BE2C (cell line): ENCODE measurements at regions not wholly inside any gene's neighbourhood (a gene's known extent, or its start where the extent isn't known, plus 50 kb on each side); places are given as distances from the start of the nearest gene placed in this dataset.
"Not testable (repeated sequence)": the region's sequence is repeated elsewhere in the genome, so short reads cannot be mapped to it uniquely, and the experiment has no call there.

ENCODE experiments used
- DNase-seq: peaks from one replicate; pipeline ENCODE4 v3.0.0-alpha.2; 2020
- H3K27me3 ChIP-seq: fragments of 250-450 bp; sonication (Bioruptor Pico); 2 replicates; pipeline ENCODE4 v1.5.1; 2020; ENCODE audit warnings: mild to moderate bottlenecking
- H3K36me3 ChIP-seq: fragments of 250-450 bp; sonication (Bioruptor Pico); 2 replicates; pipeline ENCODE4 v1.5.1; 2020; ENCODE audit warnings: mild to moderate bottlenecking
- H3K4me1 ChIP-seq: fragments of 250-450 bp; sonication (Bioruptor Pico); 2 replicates; pipeline ENCODE4 v1.5.1; 2020
- H3K4me3 ChIP-seq: 2 replicates; pipeline ENCODE4 v1.5.1; 2011; ENCODE audit warnings: low read depth, low read length
- H3K9me3 ChIP-seq: fragments of 250-450 bp; sonication (Bioruptor Pico); 2 replicates; pipeline ENCODE4 v1.5.1; 2020
- TF ChIP-seq, protein P1 (sequence below): IDR thresholded peaks from 2 replicates; pipeline ENCODE4 v1.5.1; 2012; ENCODE audit warnings: mild to moderate bottlenecking, low read depth, low read length

DNA sequence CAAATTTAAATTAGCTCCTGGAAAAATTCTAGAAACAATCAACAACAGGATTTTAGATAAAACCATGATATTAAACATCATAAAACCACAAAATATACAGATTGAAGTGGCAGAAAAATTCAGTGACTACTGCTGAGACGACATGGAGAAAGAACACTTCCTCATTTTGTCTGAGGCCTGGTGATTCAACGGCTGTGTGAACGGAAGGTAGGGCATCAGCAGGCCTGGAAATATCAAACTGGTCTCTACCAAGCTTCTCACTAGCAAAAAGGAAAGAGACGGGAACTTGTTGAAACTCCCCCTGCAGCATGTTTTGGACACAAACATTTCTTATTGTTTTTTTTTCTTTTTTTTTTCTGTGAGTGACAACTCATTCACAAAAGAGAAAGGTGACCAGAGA lies 58.0 kb upstream of the AHI1 start:
- no peaks in the 10 kb centered on the region for H3K27me3 ChIP-seq
- no peaks in the 10 kb centered on the region for H3K36me3 ChIP-seq
- H3K9me3 ChIP-seq = no peaks in the 10 kb centered on the region
- TF ChIP-seq, protein P1, sequence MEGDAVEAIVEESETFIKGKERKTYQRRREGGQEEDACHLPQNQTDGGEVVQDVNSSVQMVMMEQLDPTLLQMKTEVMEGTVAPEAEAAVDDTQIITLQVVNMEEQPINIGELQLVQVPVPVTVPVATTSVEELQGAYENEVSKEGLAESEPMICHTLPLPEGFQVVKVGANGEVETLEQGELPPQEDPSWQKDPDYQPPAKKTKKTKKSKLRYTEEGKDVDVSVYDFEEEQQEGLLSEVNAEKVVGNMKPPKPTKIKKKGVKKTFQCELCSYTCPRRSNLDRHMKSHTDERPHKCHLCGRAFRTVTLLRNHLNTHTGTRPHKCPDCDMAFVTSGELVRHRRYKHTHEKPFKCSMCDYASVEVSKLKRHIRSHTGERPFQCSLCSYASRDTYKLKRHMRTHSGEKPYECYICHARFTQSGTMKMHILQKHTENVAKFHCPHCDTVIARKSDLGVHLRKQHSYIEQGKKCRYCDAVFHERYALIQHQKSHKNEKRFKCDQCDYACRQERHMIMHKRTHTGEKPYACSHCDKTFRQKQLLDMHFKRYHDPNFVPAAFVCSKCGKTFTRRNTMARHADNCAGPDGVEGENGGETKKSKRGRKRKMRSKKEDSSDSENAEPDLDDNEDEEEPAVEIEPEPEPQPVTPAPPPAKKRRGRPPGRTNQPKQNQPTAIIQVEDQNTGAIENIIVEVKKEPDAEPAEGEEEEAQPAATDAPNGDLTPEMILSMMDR = no peak
- no peak overlapping the region for H3K4me3 ChIP-seq
- no peak for DNase-seq
- H3K4me1 ChIP-seq = no peaks in the 10 kb centered on the region

DNA sequence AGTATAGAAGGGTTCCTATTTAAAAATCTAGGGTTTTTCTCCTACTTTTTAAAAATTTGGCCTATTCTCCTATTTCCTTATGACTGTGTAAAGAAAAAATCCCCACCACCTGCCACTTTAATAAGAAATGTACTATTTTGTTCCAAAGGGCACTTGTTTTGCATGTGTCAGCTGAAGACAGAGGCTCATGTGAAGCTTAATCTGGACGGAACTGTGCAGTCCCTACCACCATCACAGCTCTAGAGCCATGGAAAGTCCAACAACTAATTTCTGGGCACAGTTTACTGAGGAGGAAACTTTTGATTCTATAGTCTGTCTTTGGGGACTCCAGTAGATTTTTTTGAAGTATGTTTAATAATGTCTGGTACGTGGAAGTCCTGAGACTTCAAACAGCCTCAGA lies 60.0 kb upstream of the AHI1 start:
- no peak overlapping the region for H3K4me3 ChIP-seq
- TF ChIP-seq, protein P1 = no peak
- no peaks in the 10 kb centered on the region for H3K36me3 ChIP-seq
- no peaks in the 10 kb centered on the region for H3K9me3 ChIP-seq
- no peaks in the 10 kb centered on the region for H3K27me3 ChIP-seq
- no peak for DNase-seq
- H3K4me1 ChIP-seq = no peaks in the 10 kb centered on the region

DNA sequence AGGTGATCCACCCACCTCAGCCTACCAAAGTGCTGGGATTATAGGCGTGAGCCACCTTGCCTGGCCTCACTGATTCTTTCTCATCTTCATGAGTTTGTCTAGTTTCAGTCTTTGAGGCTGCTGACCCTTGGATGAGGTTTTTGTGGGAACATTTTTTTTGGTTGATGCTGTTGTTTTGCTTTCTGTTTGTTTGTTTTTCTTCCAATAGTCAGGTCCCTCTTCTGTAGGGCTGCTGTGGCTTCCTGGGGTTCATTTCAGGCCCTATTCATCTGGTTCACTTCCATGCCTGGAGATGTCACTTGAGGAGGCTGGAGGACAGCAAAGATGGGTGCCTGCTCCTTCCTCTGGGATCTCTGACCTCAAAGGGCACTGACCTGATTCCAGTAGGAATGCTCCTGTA lies 68.1 kb upstream of the AHI1 start:
- not testable (repeated sequence) for DNase-seq, H3K9me3 ChIP-seq, H3K36me3 ChIP-seq, H3K4me3 ChIP-seq, H3K4me1 ChIP-seq, H3K27me3 ChIP-seq

DNA sequence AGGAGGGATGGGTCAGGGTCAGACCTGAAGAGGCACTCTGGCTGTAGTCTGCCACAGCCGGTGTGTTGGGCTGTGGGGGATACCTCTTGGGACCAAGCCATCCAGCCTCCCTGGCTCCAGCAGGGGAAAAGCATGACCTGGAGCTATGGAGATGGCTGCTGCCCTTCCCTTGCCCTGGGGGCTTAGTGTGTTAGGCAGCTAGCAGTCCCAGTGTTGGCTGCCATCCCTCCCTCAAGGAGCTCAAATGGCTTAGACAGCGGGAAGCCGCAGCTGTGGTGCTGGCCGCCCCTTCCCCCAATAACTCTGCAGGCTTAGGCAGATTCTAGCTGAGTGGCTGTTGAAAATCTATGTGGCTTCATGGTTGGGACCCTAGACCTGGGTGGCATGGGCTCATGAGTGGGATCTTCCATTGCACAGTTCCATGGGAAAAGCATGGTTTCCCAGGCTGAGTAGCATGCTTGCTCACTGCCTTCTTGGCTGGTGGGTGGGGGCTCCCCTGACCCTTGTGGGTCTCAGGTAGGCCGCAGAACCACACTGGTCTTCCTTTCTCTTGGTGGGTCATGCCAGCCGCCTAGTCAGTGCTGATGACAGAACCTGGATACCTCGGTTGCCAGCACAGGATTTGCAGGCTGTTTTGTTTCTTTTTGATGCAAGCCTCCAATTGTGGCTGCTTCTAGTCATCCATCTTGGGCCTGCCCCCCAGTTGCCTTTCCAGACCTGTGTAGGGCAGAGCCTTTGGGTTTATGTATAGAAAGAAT lies 69.0 kb upstream of the AHI1 start:
- DNase-seq = peak; percentile 30
- TF ChIP-seq, protein P1 = no peak
- Histone ChIP-seq H3K36me3 (no peaks in the 10 kb centered on the region), H3K4me1 (0 out of 2 replicates have a peak, but pooled peaks cover 2% of the 10 kb centered on the region), H3K4me3 (no peak overlapping the region), H3K27me3 (no peaks in the 10 kb centered on the region), H3K9me3 (no peaks in the 10 kb centered on the region)

DNA sequence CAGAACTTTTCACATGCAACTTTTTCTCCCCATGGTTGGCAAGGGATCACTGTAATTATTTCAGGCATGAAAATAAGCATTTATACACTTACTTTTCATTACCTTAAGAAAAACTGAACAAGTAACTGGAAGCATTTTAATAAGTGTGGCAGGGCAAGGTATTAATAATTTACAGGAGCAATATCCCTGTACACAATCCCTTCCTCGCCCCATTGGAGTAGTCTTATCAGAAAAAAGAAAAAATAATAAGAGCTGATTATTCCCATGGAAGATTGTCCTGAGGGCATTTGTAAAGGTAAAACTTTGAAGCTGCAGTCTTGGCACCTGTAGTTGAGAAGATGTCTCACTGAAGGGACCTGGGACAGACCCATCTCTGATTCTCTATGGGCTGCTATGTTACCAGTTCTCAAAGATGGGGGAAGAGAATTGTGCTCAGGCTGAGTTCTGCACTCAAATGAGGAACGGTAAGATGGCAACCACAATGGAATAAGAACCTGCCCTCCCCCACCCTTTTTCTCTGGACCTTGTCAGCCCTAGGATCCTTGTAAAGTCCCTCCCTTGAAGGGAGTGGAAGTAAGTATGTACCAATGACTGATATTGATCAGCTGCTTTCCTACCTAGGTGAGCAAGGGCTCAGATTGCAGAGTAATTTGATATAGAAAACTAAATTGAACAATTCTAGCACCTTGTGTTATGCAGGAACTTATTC lies 70.0 kb upstream of the AHI1 start:
- TF ChIP-seq, protein P1 = no peak
- Histone ChIP-seq H3K9me3 (no peaks in the 10 kb centered on the region), H3K4me3 (no peak overlapping the region), H3K27me3 (no peaks in the 10 kb centered on the region), H3K4me1 (0 out of 2 replicates have a peak, but pooled peaks cover 2% of the 10 kb centered on the region), H3K36me3 (no peaks in the 10 kb centered on the region)
- DNase-seq = no peak

DNA sequence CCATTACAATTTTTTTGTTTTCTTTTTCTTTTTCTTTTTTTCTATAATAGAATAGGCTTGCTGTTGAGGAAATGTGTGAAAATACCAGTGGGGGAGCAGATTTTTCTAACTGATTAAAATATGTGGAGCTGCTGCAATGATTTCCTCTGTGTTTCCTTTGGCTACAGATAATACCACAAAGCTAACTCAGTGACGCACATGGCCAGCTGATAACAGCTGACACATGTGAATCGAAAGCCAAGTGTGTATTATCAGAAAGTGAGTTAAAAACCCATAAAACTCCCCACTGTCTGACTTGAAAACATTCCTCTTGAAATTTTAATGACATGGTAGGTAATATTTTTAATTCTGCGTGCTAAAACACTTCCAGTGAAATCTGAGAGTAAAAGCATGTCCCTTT lies 70.8 kb upstream of the AHI1 start:
- no peaks in the 10 kb centered on the region for H3K9me3 ChIP-seq
- 0 out of 2 replicates have a peak, but pooled peaks cover 2% of the 10 kb centered on the region for H3K4me1 ChIP-seq
- no peak overlapping the region for H3K4me3 ChIP-seq
- no peak for DNase-seq
- H3K36me3 ChIP-seq = no peaks in the 10 kb centered on the region
- TF ChIP-seq, protein P1 = no peak
- no peaks in the 10 kb centered on the region for H3K27me3 ChIP-seq
